HCT116 (cell line): ENCODE measurements at regions not wholly inside any gene's neighbourhood (a gene's known extent, or its start where the extent isn't known, plus 50 kb on each side); places are given as distances from the start of the nearest gene placed in this dataset.

Source experiments
- ATAC-seq: fragments of 200-7000 bp; cut with Tn5 transposase; 2 replicates; pipeline ENCODE4 v1.9.1; 2020; ENCODE audit warnings: mild to moderate bottlenecking, moderate library complexity
- BruUV-seq: library from RNA; stranded (reverse); fragments of 400-500 nt; replicated peaks from 2 replicates; lab custom pipeline; 2021; lab: Mats Ljungman, UMichigan
- CTCF ChIA-PET: fragments of 300-600 bp; sonication (Branson Sonifier 250); formaldehyde crosslinking; loops from one replicate; lab custom pipeline; 2021; ENCODE audit warnings: antibody characterized with exemption; lab: Charles Lee
- POLR2A ChIA-PET: fragments of 300-600, 350-600 bp; sonication (Branson Sonifier 250); formaldehyde crosslinking; loops from one replicate; lab custom pipeline; 2021; ENCODE audit warnings: antibody characterized with exemption; lab: Charles Lee
- RAD21 ChIA-PET, 2 experiments: fragments of 300-600 bp; sonication (Branson Sonifier 250); formaldehyde crosslinking; loops; one replicate each; lab custom pipeline; 2023; ENCODE audit warnings: low total read pairs in 2 of 2; ENCODE audit not compliant: uncharacterized antibody in 2 of 2, unreplicated experiment in 2 of 2, low non-redundant PET in 1 of 2; lab: Charles Lee
- DNase-seq: peaks from one replicate; pipeline ENCODE4 v3.0.0-alpha.2; 2010; ENCODE audit warnings: low read depth, low spot score
- H2AFZ ChIP-seq: fragments of 200-600 bp; shearing (Covaris generic), sonication (generic); 2 replicates; pipeline ENCODE4 v1.6.1; 2017; ENCODE audit warnings: low read depth, mixed run types, mixed read lengths, antibody characterized with exemption, low read length; ENCODE audit not compliant: poor library complexity, severe bottlenecking
- H3K27ac ChIP-seq: 2 replicates; pipeline ENCODE4 v1.5.1; 2012; ENCODE audit warnings: low read depth, low read length
- H3K27me3 ChIP-seq: fragments of 200-600 bp; sonication (generic); 2 replicates; pipeline ENCODE4 v1.6.1; 2016; ENCODE audit warnings: mixed run types, low read length, mixed read lengths; ENCODE audit not compliant: insufficient read depth
- H3K36me3 ChIP-seq, 2 experiments: fragments of 200-500 bp in 1 of 2; fragments of 200-600 bp in 1 of 2; sonication (Bioruptor generic) in 1 of 2; sonication (generic) in 1 of 2; 2 replicates each; pipeline versions ENCODE4 v1.5.1 to v1.6.1; 2014 to 2016; ENCODE audit warnings: low read length in 2 of 2, inconsistent platforms in 1 of 2, mixed read lengths in 1 of 2, mixed run types in 1 of 2; ENCODE audit not compliant: insufficient read depth in 2 of 2, control insufficient read depth in 1 of 2
- H3K4me1 ChIP-seq, 2 experiments: fragments of 200-600 bp in 1 of 2; sonication (generic) in 1 of 2; 2 replicates each; pipeline versions ENCODE4 v1.5.1 to v1.6.1; 2012 to 2017; ENCODE audit warnings: low read length in 2 of 2, inconsistent platforms in 1 of 2, mild to moderate bottlenecking in 1 of 2, mixed read lengths in 1 of 2, mixed run types in 1 of 2, moderate library complexity in 1 of 2; ENCODE audit not compliant: insufficient read depth in 2 of 2, control insufficient read depth in 1 of 2
- H3K4me2 ChIP-seq: fragments of 200-600 bp; sonication (generic); 2 replicates; pipeline ENCODE4 v1.6.1; 2017; ENCODE audit warnings: mixed run types, low read length, mixed read lengths
- H3K4me3 ChIP-seq, 2 experiments: fragments of 200-600 bp in 1 of 2; sonication (generic) in 1 of 2; replicated peaks in 1 of 2; 2 replicates each; pipeline ENCODE4 v1.5.1; 2011 to 2016; ENCODE audit warnings: low read length in 2 of 2, control low read depth in 1 of 2, low read depth in 1 of 2, mild to moderate bottlenecking in 1 of 2, mixed read lengths in 1 of 2, mixed run types in 1 of 2
- H3K79me2 ChIP-seq: fragments of 200-600 bp; sonication (generic); 2 replicates; pipeline ENCODE4 v1.6.1; 2017; ENCODE audit warnings: mild to moderate bottlenecking, mixed run types, low read length, moderate library complexity, mixed read lengths; ENCODE audit not compliant: insufficient read depth
- H3K9ac ChIP-seq: fragments of 200-600 bp; sonication (generic); 2 replicates; pipeline ENCODE4 v1.6.1; 2016; ENCODE audit warnings: low read length, mixed read lengths
- H3K9me2 ChIP-seq: fragments of 200-600 bp; sonication (generic), shearing (Covaris generic); 2 replicates; pipeline ENCODE4 v1.6.1; 2017; ENCODE audit warnings: mixed run types, mild to moderate bottlenecking, moderate library complexity; ENCODE audit not compliant: insufficient read depth
- H3K9me3 ChIP-seq, 2 experiments: fragments of 200-500 bp in 1 of 2; fragments of 200-600 bp in 1 of 2; sonication (Bioruptor generic) in 1 of 2; sonication (generic) in 1 of 2; 2 replicates each; pipeline ENCODE4 v1.6.1; 2014 to 2017; ENCODE audit warnings: low read length in 2 of 2, mixed read lengths in 2 of 2, inconsistent platforms in 1 of 2, low read depth in 1 of 2, mild to moderate bottlenecking in 1 of 2, mixed run types in 1 of 2, moderate library complexity in 1 of 2; ENCODE audit not compliant: control insufficient read depth in 1 of 2, insufficient read depth in 1 of 2
- H4K20me1 ChIP-seq: fragments of 200-600 bp; sonication (generic), shearing (Covaris generic); 2 replicates; pipeline ENCODE4 v1.6.1; 2017; ENCODE audit warnings: mixed run types, mild to moderate bottlenecking, moderate library complexity; ENCODE audit not compliant: insufficient read depth
- ELF1 ChIP-seq: IDR thresholded peaks from 2 replicates; pipeline ENCODE4 v1.6.1; 2012; ENCODE audit warnings: low read depth, borderline replicate concordance
- EZH2 ChIP-seq: fragments of 200-600 bp; sonication (generic); IDR thresholded peaks from 2 replicates; pipeline ENCODE4 v1.6.1; 2017; ENCODE audit warnings: antibody characterized with exemption, mixed run types
- FOSL1 ChIP-seq: IDR thresholded peaks from 2 replicates; pipeline ENCODE4 v1.6.1; 2012; ENCODE audit warnings: low read depth
- POLR2A ChIP-seq: IDR thresholded peaks from 2 replicates; pipeline ENCODE4 v1.7.0; 2011; ENCODE audit warnings: borderline replicate concordance; ENCODE audit not compliant: insufficient read depth, insufficient read length; ENCODE audit errors: extremely low read depth
- TCF7L2 ChIP-seq: IDR thresholded peaks from 2 replicates; pipeline ENCODE4 v1.7.0; 2011; ENCODE audit warnings: borderline replicate concordance, inconsistent platforms; ENCODE audit not compliant: insufficient read depth, insufficient read length; ENCODE audit errors: extremely low read depth
- YY1 ChIP-seq: IDR thresholded peaks from 2 replicates; pipeline ENCODE4 v1.6.1; 2011; ENCODE audit warnings: low read length, low read depth, moderate library complexity, mild to moderate bottlenecking; ENCODE audit not compliant: insufficient replicate concordance; ENCODE audit errors: extremely low read depth
- ZBTB33 ChIP-seq: IDR thresholded peaks from 2 replicates; pipeline ENCODE4 v1.6.1; 2011; ENCODE audit warnings: mild to moderate bottlenecking, low read length, moderate library complexity; ENCODE audit not compliant: insufficient replicate concordance; ENCODE audit errors: extremely low read depth
- ZNF274 ChIP-seq: fragments of 200-500 bp; sonication (Bioruptor generic); IDR thresholded peaks from 2 replicates; pipeline ENCODE4 v1.6.1; 2014; ENCODE audit warnings: mild to moderate bottlenecking, low read depth, low read length, inconsistent platforms
- intact Hi-C: fragments of 100-400 bp; cut with micrococcal nuclease; formaldehyde crosslinking; loops from 2 replicates; pipeline ENCODE4 v1.10.0; 2022

GRCh38 chr18:53749766-53750165 is 474.7 kb downstream of the MBD2 start:
- no peaks in the 10 kb centered on the region for H3K79me2 ChIP-seq
- no peak overlapping the region for H3K4me3 ChIP-seq
- no TSS peak for BruUV-seq
- H3K9me3 ChIP-seq: peaks cover 0 to 5% of the 10 kb centered on the region in 2 experiments; a peak in 2 of 4 replicates
- H3K36me3 ChIP-seq: no peaks in the 10 kb centered on the region
- ChIA-PET CTCF (no interaction called here), RAD21 (no interaction called here), POLR2A (no interaction called here)
- H3K4me2 ChIP-seq: no peak overlapping the region
- H3K4me1 ChIP-seq: no peaks in the 10 kb centered on the region
- no peak overlapping the region for H2AFZ ChIP-seq
- H3K9ac ChIP-seq: no peak overlapping the region
- no peaks in the 10 kb centered on the region for H3K9me2 ChIP-seq
- TF ChIP-seq ZBTB33 (no peak), ZNF274 (no peak), YY1 (no peak), EZH2 (no peak), POLR2A (no peak), FOSL1 (no peak), ELF1 (no peak), TCF7L2 (no peak)
- no peak overlapping the region for H3K27ac ChIP-seq
- no peaks in the 10 kb centered on the region for H4K20me1 ChIP-seq
- intact Hi-C loops: no loop called here
- DNase-seq (no peak), ATAC-seq (no peak)
- H3K27me3 ChIP-seq: no peaks in the 10 kb centered on the region
